ENCODE measurements at regions not wholly inside any gene's neighbourhood (a gene's known extent, or its start where the extent isn't known, plus 50 kb on each side); places are given as distances from the start of the nearest gene placed in this dataset.
"Not testable (repeated sequence)": the region's sequence is repeated elsewhere in the genome, so short reads cannot be mapped to it uniquely, and the experiment has no call there.

DNA sequence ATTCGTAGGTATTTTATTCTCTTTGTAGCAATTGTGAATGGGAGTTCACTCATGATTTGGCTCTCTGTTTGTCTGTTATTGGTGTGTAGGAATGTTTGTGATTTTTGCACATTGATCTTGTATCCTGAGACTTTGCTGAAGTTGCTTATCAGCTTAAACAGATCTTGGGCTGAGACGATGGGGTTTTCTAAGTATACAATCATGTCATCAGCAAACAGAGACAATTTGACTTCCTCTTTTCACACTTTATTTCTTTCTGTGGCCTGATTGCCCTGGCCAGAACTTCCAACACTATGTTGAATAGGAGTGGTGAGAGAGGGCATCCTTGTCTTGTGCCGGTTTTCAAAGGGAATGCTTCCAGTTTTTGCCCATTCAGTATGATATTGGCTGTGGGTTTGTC lies 252.3 kb upstream of the CTNNB1 start:
- not testable (repeated sequence) for TF ChIP-seq CTCF (conservative IDR thresholded peaks at IDR 0.05 in 1 of 2, IDR thresholded peaks at IDR 0.05 in 1 of 2; ENCODE audit: low read depth in 1 of 2, low read length in 2 of 2); EZH2 (IDR thresholded peaks at IDR 0.05; ENCODE audit: low read length, missing control alignments)

Data from fibroblast of lung (primary cell).